8988T (cell line): ENCODE measurements at regions not wholly inside any gene's neighbourhood (a gene's known extent, or its start where the extent isn't known, plus 50 kb on each side); places are given as distances from the start of the nearest gene placed in this dataset.
"Not testable (repeated sequence)": the region's sequence is repeated elsewhere in the genome, so short reads cannot be mapped to it uniquely, and the experiment has no call there.

Experiments
- DNase-seq: peaks from one replicate; pipeline ENCODE4 v3.0.0; 2011

GRCh38 chr9:85322592-85322991 lies 419.2 kb downstream of the AGTPBP1 start:
- no peak for DNase-seq

- no peak for DNase-seq
Measured at GRCh38 chr9:85321561-85321960, 420.2 kb downstream of the AGTPBP1 start.

GRCh38 chr9:85319936-85320656 lies 421.7 kb downstream of the AGTPBP1 start:
- DNase-seq: no peak

GRCh38 chr9:85315535-85315934 lies 426.2 kb downstream of the AGTPBP1 start:
- not testable (repeated sequence) for DNase-seq

GRCh38 chr9:85310573-85310972 lies 431.2 kb downstream of the AGTPBP1 start:
- no peak for DNase-seq

- DNase-seq: no peak
Measured at GRCh38 chr9:85303757-85304134, 438.0 kb downstream of the AGTPBP1 start.

- no peak for DNase-seq
Measured at GRCh38 chr9:85302938-85303756, 438.6 kb downstream of the AGTPBP1 start.

- DNase-seq: no peak
Measured at GRCh38 chr9:85298499-85298898, 443.3 kb downstream of the AGTPBP1 start.

- not testable (repeated sequence) for DNase-seq
Measured at GRCh38 chr9:85295244-85295643, 446.5 kb downstream of the AGTPBP1 start.

GRCh38 chr9:85292261-85292660 lies 449.5 kb downstream of the AGTPBP1 start:
- DNase-seq: no peak

- DNase-seq: no peak
Measured at GRCh38 chr9:85291266-85291665, 450.5 kb downstream of the AGTPBP1 start.

- DNase-seq: no peak
Measured at GRCh38 chr9:85290019-85290418, 451.7 kb downstream of the AGTPBP1 start.

GRCh38 chr9:85289142-85289541 lies 452.6 kb downstream of the AGTPBP1 start:
- DNase-seq: no peak

GRCh38 chr9:85283421-85283820 lies 458.3 kb downstream of the AGTPBP1 start:
- no peak for DNase-seq

GRCh38 chr9:85278769-85279168 lies 463.0 kb downstream of the AGTPBP1 start:
- no peak for DNase-seq

GRCh38 chr9:85276741-85277140 lies 465.0 kb downstream of the AGTPBP1 start:
- no peak for DNase-seq

- DNase-seq: no peak
Measured at GRCh38 chr9:85269811-85270210, 471.9 kb downstream of the AGTPBP1 start.

- no peak for DNase-seq
Measured at GRCh38 chr9:85268131-85268530, 473.6 kb downstream of the AGTPBP1 start.

- no peak for DNase-seq
Measured at GRCh38 chr9:85264695-85265094, 477.1 kb downstream of the AGTPBP1 start.

GRCh38 chr9:85263288-85263687 lies 478.5 kb downstream of the AGTPBP1 start:
- no peak for DNase-seq

GRCh38 chr9:85262333-85262732 lies 479.4 kb downstream of the AGTPBP1 start:
- no peak for DNase-seq

GRCh38 chr9:85260275-85260845 lies 481.4 kb downstream of the AGTPBP1 start:
- no peak for DNase-seq

- peak; percentile 28 for DNase-seq
Measured at GRCh38 chr9:85258823-85259370, 482.9 kb downstream of the AGTPBP1 start.

- DNase-seq: no peak
Measured at GRCh38 chr9:85258236-85258635, 483.5 kb downstream of the AGTPBP1 start.
